ENCODE measurements at regions not wholly inside any gene's neighbourhood (a gene's known extent, or its start where the extent isn't known, plus 50 kb on each side); places are given as distances from the start of the nearest gene placed in this dataset.

DNA sequence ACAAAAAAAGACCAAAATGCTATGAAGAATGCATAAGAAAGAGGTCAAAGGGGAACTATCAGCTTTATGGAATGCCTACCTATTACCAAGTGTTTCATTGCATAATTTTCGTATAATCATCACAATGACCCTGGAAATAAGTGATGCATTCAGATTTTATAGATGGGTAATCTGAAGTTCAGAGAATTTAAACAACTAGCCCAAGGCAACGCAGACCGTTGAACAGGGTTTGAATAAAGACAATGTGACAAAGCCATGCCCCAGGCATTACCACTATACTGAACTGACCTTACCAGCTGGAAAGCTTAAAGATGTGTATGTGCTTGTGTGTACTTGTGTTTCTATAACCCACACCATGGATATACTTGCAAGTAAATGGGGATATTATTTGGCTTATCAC lies 827.6 kb upstream of the ADGRL2 start:
- TF ChIP-seq, protein P1, sequence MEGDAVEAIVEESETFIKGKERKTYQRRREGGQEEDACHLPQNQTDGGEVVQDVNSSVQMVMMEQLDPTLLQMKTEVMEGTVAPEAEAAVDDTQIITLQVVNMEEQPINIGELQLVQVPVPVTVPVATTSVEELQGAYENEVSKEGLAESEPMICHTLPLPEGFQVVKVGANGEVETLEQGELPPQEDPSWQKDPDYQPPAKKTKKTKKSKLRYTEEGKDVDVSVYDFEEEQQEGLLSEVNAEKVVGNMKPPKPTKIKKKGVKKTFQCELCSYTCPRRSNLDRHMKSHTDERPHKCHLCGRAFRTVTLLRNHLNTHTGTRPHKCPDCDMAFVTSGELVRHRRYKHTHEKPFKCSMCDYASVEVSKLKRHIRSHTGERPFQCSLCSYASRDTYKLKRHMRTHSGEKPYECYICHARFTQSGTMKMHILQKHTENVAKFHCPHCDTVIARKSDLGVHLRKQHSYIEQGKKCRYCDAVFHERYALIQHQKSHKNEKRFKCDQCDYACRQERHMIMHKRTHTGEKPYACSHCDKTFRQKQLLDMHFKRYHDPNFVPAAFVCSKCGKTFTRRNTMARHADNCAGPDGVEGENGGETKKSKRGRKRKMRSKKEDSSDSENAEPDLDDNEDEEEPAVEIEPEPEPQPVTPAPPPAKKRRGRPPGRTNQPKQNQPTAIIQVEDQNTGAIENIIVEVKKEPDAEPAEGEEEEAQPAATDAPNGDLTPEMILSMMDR (IDR thresholded peaks at IDR 0.05): no peak
- ChIA-PET CTCF (no interaction called here), POLR2A (no interaction called here)
- intact Hi-C loops (cut with micrococcal nuclease): no loop called here
- no peaks in the 10 kb centered on the region for H3K27me3 Mint-ChIP-seq
- no peaks in the 10 kb centered on the region for H3K4me1 Mint-ChIP-seq
- peaks cover 5% of the 10 kb centered on the region for H3K9me3 Mint-ChIP-seq
- H3K36me3 Mint-ChIP-seq (ENCODE audit: low read depth): no peaks in the 10 kb centered on the region
- ATAC-seq (ENCODE audit: low read depth) (no peak), DNase-seq (no peak)
- no peak overlapping the region for H3K27ac Mint-ChIP-seq
- no peak overlapping the region for H3K4me3 Mint-ChIP-seq

DNA sequence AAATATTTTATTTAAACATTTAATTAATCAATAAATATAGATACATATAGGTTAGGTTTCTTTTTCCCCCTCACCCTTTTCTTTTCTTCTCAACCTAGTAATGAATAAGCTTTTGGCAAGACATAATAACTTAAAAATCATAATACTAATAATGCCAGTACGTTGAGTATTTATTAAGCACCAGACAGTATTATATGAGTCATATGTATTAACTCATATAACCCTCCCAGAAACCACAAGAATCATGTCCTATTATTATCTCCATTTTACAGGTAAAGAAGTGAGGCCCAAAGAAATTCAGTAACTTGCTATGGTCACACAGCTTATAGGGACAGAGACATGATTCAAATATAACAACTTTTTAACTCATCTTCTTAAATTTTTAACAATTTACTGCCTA lies 834.5 kb upstream of the ADGRL2 start:
- ATAC-seq (ENCODE audit: low read depth): no peak
- Mint-ChIP-seq H3K4me1 (no peaks in the 10 kb centered on the region), H3K27ac (no peak overlapping the region), H3K9me3 (peaks cover 3% of the 10 kb centered on the region), H3K4me3 (no peak overlapping the region), H3K27me3 (no peaks in the 10 kb centered on the region), H3K36me3 (ENCODE audit: low read depth) (no peaks in the 10 kb centered on the region)
- no peak for DNase-seq
- TF ChIP-seq, protein P1 (IDR thresholded peaks at IDR 0.05): no peak
- CTCF ChIA-PET: no interaction called here
- intact Hi-C loops (cut with micrococcal nuclease): no loop called here
- POLR2A ChIA-PET: no interaction called here

DNA sequence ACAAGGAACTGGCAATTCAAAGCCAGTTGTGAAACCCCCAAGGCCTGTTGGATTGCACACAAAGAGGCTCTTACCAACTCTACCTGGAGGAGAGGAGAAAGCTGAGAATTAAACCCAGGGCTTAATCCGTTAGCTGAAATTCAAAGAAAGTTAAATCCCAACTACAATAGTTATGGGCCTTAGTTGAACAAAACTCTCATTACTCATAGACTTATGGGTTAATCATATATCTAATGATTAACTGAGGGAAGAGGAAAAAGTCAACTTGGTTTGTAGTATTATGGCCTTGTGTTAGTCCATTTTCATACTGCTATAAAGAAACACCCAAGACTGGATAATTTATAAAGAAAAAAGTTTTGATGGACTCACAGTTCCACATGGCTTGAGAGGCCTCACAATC lies 838.2 kb upstream of the ADGRL2 start:
- H3K9me3 Mint-ChIP-seq: peaks cover 3% of the 10 kb centered on the region
- no peaks in the 10 kb centered on the region for H3K4me1 Mint-ChIP-seq
- H3K4me3 Mint-ChIP-seq: no peak overlapping the region
- ChIA-PET POLR2A (no interaction called here), CTCF (no interaction called here)
- no peak for DNase-seq
- intact Hi-C loops (cut with micrococcal nuclease): no loop called here
- no peak for ATAC-seq (ENCODE audit: low read depth)
- no peaks in the 10 kb centered on the region for H3K36me3 Mint-ChIP-seq (ENCODE audit: low read depth)
- no peaks in the 10 kb centered on the region for H3K27me3 Mint-ChIP-seq
- H3K27ac Mint-ChIP-seq: no peak overlapping the region
- TF ChIP-seq, protein P1 (IDR thresholded peaks at IDR 0.05): no peak

DNA sequence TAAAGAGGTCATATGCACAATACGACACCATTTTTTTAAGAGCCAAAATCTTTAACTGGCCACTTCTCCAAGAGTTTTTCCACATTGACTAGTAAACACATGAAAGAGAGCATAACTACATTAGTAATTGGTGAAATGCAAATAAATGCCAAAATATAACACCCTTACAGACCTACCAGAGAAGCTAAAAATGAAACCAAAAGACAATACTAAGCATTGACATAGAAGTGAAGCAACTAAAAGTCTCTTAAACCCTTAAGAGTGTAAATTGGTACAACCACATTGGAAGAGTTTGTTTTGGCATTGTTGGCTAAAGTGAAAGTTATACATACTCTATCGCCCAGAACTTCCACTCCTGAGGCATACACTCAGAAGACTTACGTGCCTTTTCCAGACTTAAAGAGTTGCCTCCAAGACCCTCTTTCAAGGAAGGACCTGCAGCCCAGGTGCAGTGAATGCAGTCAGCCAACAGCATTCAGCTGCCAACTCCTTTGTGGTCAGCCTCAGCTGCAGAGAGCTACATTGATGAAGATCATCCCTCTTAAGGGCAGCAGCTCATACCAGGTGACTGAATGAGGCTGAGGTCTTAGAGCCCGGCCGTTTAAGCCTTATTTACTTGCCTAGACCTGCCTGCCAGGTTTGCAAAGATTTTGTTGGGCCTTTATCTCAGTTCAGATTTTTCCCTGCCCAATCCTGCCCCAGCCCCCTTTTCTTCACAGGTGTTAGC lies 839.1 kb upstream of the ADGRL2 start:
- Mint-ChIP-seq H3K36me3 (ENCODE audit: low read depth) (no peaks in the 10 kb centered on the region), H3K4me3 (no peak overlapping the region), H3K9me3 (peaks cover 3% of the 10 kb centered on the region), H3K4me1 (no peaks in the 10 kb centered on the region), H3K27me3 (no peaks in the 10 kb centered on the region), H3K27ac (no peak overlapping the region)
- intact Hi-C loops (cut with micrococcal nuclease): no loop called here
- POLR2A ChIA-PET: no interaction called here
- DNase-seq (no peak), ATAC-seq (ENCODE audit: low read depth) (no peak)
- CTCF ChIA-PET: no interaction called here
- TF ChIP-seq, protein P1 (IDR thresholded peaks at IDR 0.05): no peak

DNA sequence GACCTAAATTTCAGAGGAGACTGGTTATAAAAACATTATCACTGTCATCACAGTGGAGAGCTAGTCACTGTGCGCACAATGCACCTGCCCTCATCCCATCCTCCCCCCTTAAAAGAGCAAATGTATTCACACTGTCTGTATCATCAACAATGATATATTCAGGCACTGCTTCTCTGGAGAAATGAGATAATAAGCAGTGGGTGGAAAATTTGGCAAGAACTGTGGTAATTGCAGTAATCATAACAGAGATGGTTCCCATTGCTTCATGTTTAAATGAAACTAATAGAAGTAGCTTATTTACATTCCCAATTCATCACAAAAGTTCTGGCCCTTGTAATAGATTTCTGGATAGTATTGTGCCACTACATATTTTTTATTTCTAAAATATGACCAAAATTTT lies 867.4 kb upstream of the ADGRL2 start:
- Mint-ChIP-seq H3K4me1 (no peaks in the 10 kb centered on the region), H3K4me3 (no peak overlapping the region), H3K36me3 (ENCODE audit: low read depth) (peaks cover 2% of the 10 kb centered on the region), H3K27ac (no peak overlapping the region), H3K27me3 (no peaks in the 10 kb centered on the region), H3K9me3 (peaks cover 16% of the 10 kb centered on the region)
- POLR2A ChIA-PET: no interaction called here
- intact Hi-C loops (cut with micrococcal nuclease): no loop called here
- ATAC-seq (ENCODE audit: low read depth) (no peak), DNase-seq (no peak)
- CTCF ChIA-PET: no interaction called here
- TF ChIP-seq, protein P1 (IDR thresholded peaks at IDR 0.05): no peak
